GM13977 (cell line): ENCODE measurements at regions not wholly inside any gene's neighbourhood (a gene's known extent, or its start where the extent isn't known, plus 50 kb on each side); places are given as distances from the start of the nearest gene placed in this dataset.

Experiments
- DNase-seq: peaks from one replicate; pipeline ENCODE4 v3.0.0; 2012; ENCODE audit warnings: low spot score
- in situ Hi-C: fragments of 300-500 bp; cut with MboI; formaldehyde crosslinking; loops from one replicate; pipeline ENCODE4 v1.12.0; 2022; ENCODE audit warnings: low sequenced_read_pairs, low pct_unique_long_range_greater_than_20kb, mixed read lengths, inconsistent platforms; ENCODE audit not compliant: unreplicated experiment
- TF ChIP-seq, protein P1 (sequence below): IDR thresholded peaks from 2 replicates; pipeline ENCODE4 v1.5.1; 2012; ENCODE audit warnings: mild to moderate bottlenecking, control low read depth; ENCODE audit not compliant: insufficient read depth; ENCODE audit errors: extremely low read depth, missing control alignments

- in situ Hi-C loops, result no loop called here
- TF ChIP-seq, protein P1, sequence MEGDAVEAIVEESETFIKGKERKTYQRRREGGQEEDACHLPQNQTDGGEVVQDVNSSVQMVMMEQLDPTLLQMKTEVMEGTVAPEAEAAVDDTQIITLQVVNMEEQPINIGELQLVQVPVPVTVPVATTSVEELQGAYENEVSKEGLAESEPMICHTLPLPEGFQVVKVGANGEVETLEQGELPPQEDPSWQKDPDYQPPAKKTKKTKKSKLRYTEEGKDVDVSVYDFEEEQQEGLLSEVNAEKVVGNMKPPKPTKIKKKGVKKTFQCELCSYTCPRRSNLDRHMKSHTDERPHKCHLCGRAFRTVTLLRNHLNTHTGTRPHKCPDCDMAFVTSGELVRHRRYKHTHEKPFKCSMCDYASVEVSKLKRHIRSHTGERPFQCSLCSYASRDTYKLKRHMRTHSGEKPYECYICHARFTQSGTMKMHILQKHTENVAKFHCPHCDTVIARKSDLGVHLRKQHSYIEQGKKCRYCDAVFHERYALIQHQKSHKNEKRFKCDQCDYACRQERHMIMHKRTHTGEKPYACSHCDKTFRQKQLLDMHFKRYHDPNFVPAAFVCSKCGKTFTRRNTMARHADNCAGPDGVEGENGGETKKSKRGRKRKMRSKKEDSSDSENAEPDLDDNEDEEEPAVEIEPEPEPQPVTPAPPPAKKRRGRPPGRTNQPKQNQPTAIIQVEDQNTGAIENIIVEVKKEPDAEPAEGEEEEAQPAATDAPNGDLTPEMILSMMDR, result no peak
- DNase-seq, result no peak
Observed at GRCh38 chr7:23981758-23982157, 271.7 kb downstream of the STK31 start.

DNA sequence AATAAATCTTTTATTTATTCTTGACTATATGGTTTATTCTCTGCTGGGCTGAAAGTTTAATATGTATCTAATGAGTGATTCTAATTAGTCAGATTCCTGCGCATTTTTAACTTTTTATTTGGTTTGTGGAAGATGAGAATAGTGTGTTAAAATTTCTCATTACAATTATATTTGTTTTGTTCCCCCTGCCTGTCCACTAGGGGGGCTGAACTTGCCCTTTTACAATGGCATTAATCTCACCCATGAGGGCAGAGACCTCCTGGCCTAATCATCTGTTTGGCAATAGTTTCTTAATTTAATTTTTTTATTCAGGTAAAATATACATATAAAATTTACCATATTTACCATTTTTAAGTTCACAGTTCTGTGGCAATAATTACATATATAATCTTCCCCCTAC lies 278.5 kb upstream of the NPY start:
- in situ Hi-C loops, result no loop called here
- no peak for DNase-seq
- TF ChIP-seq, protein P1, result no peak

DNA sequence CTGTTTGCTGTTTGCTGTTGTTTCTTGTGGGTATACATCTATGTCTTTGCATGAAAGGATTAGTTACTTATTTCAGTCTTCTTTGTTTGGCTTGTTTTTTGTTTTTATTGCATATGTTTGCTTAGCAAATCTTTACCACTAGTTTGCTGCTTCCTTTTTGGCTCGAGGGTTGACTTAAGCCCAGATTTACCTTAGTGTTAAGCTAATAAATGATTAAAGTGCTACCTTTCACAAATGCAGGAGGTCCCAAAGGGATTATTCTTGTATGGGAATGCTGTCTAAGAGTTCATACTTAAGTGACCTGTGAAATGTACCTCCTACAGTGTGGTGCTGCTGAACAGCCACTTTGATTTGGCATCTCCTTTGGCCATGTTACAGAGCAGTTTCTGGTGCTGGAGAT lies 273.5 kb upstream of the NPY start:
- no peak for DNase-seq
- TF ChIP-seq, protein P1, result no peak
- in situ Hi-C loops, result no loop called here

- no peak for DNase-seq
- in situ Hi-C loops, result no loop called here
- TF ChIP-seq, protein P1, result no peak
Observed at GRCh38 chr7:24017519-24017918, 266.5 kb upstream of the NPY start.

- DNase-seq, result no peak
- in situ Hi-C loops, result no loop called here
- TF ChIP-seq, protein P1, result no peak
Observed at GRCh38 chr7:24018331-24018730, 265.7 kb upstream of the NPY start.

GRCh38 chr7:24019841-24020240 lies 264.1 kb upstream of the NPY start:
- in situ Hi-C loops, result no loop called here
- TF ChIP-seq, protein P1, result no peak

More at GRCh38 chr7:24019841-24020240, 264.1 kb upstream of the NPY start:
- DNase-seq, result no peak
